Gastroesophageal sphincter (tissue), 3 donors: ENCODE measurements at regions not wholly inside any gene's neighbourhood (a gene's known extent, or its start where the extent isn't known, plus 50 kb on each side); places are given as distances from the start of the nearest gene placed in this dataset.

Experiments
- POLR2A ChIP-seq, 2 donors: fragments of 450-650 bp; IDR thresholded peaks; one replicate each; pipeline ENCODE4 v1.6.1; 2017; ENCODE audit warnings: antibody characterized with exemption in 2 of 2, mild to moderate bottlenecking in 2 of 2, moderate library complexity in 1 of 2
- POLR2AphosphoS5 ChIP-seq: sonication (generic); formaldehyde crosslinking; IDR thresholded peaks from one replicate; pipeline ENCODE4 v1.6.1; 2017; ENCODE audit warnings: antibody characterized with exemption
- TF ChIP-seq, protein P1 (sequence below), 4 experiments: fragments of 200-600 bp in 2 of 4; fragments of 450-650 bp in 2 of 4; sonication (generic) in 1 of 4; IDR thresholded peaks; one replicate each; pipeline ENCODE4 v1.5.1; 2017 to 2019; ENCODE audit warnings: antibody characterized with exemption in 4 of 4, mild to moderate bottlenecking in 2 of 4, moderate library complexity in 2 of 4

DNA sequence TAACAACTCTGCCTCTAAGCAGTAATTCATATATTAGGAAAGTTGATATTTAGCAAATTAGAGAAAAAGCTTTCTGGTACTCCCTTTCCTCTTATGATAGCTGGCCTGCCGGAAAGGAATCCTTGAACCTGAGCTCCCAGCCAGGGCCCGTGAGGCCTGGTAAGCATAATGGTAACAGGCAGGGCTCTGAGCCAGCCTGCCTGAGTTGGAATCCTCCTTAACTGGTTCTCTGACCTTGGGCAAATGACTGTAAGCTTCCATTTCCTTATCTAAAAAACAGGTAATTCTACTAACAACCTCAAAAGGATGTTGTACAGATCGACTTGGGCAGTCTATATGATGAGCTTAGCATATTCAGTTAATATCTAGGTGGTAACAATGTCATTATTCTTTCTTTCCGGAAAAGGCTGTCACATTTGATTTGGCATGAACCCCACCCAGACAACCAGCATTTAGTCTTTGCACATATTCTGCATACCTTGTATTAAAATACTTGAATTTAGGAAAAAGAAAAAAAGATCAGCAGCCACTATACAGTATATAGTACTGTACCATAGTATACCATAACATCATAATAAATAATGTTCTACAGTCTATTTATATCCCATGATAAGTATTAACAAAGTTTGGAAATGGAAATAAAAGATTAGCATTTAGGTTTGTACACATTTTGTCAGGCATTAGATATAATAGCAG is 55.7 kb upstream of the MAP3K1 start:
- TF ChIP-seq, protein P1, sequence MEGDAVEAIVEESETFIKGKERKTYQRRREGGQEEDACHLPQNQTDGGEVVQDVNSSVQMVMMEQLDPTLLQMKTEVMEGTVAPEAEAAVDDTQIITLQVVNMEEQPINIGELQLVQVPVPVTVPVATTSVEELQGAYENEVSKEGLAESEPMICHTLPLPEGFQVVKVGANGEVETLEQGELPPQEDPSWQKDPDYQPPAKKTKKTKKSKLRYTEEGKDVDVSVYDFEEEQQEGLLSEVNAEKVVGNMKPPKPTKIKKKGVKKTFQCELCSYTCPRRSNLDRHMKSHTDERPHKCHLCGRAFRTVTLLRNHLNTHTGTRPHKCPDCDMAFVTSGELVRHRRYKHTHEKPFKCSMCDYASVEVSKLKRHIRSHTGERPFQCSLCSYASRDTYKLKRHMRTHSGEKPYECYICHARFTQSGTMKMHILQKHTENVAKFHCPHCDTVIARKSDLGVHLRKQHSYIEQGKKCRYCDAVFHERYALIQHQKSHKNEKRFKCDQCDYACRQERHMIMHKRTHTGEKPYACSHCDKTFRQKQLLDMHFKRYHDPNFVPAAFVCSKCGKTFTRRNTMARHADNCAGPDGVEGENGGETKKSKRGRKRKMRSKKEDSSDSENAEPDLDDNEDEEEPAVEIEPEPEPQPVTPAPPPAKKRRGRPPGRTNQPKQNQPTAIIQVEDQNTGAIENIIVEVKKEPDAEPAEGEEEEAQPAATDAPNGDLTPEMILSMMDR (IDR thresholded peaks at IDR 0.05) = no peak
- no peak for TF ChIP-seq POLR2A (IDR thresholded peaks at IDR 0.05)
- TF ChIP-seq POLR2AphosphoS5 = no peak
